ENCODE measurements at regions not wholly inside any gene's neighbourhood (a gene's known extent, or its start where the extent isn't known, plus 50 kb on each side); places are given as distances from the start of the nearest gene placed in this dataset.

GRCh38 chr6:141641406-141641805, 491.3 kb upstream of the GJE1 start:
- no peak for DNase-seq
- intact Hi-C loops (cut with DNase I): no loop called here

- DNase-seq: no peak
- intact Hi-C loops (cut with DNase I): no loop called here
Measured at GRCh38 chr6:141635621-141636020, 497.1 kb upstream of the GJE1 start.

GRCh38 chr6:141634269-141634668, 498.5 kb upstream of the GJE1 start:
- intact Hi-C loops (cut with DNase I): no loop called here
- no peak for DNase-seq

- intact Hi-C loops (cut with DNase I): no loop called here
- DNase-seq: no peak
Measured at GRCh38 chr6:141624301-141624700, 508.4 kb upstream of the GJE1 start.

GRCh38 chr6:141618180-141618581, 514.5 kb upstream of the GJE1 start:
- intact Hi-C loops (cut with DNase I): no loop called here
- no peak for DNase-seq

- no peak for DNase-seq
- intact Hi-C loops (cut with DNase I): no loop called here
Measured at GRCh38 chr6:141610741-141611140, 522.0 kb upstream of the GJE1 start.

- intact Hi-C loops (cut with DNase I): no loop called here
- no peak for DNase-seq
Measured at GRCh38 chr6:141607956-141608355, 524.8 kb upstream of the GJE1 start.

GRCh38 chr6:141598487-141598886, 534.2 kb upstream of the GJE1 start:
- no peak for DNase-seq
- intact Hi-C loops (cut with DNase I): no loop called here

- no peak for DNase-seq
- intact Hi-C loops (cut with DNase I): no loop called here
Measured at GRCh38 chr6:141594874-141595273, 537.9 kb upstream of the GJE1 start.

- no peak for DNase-seq
- intact Hi-C loops (cut with DNase I): no loop called here
Measured at GRCh38 chr6:141593311-141593710, 539.4 kb upstream of the GJE1 start.

GRCh38 chr6:141587482-141588266, 545.1 kb upstream of the GJE1 start:
- no peak for DNase-seq
- intact Hi-C loops (cut with DNase I): no loop called here

GRCh38 chr6:141580988-141581552, 551.7 kb upstream of the GJE1 start:
- intact Hi-C loops (cut with DNase I): no loop called here
- no peak for DNase-seq

GRCh38 chr6:141580131-141580530, 552.6 kb upstream of the GJE1 start:
- DNase-seq: no peak
- intact Hi-C loops (cut with DNase I): no loop called here

- no peak for DNase-seq
- intact Hi-C loops (cut with DNase I): no loop called here
Measured at GRCh38 chr6:141576751-141577150, 556.0 kb upstream of the GJE1 start.

- intact Hi-C loops (cut with DNase I): no loop called here
- DNase-seq: peak in 38 of 42 donors; percentile 5 to 73 (median 45)
Measured at GRCh38 chr6:141562851-141563763, 569.6 kb upstream of the GJE1 start.

GRCh38 chr6:141562186-141562811, 570.4 kb upstream of the GJE1 start:
- intact Hi-C loops (cut with DNase I): no loop called here
- DNase-seq: peak in 21 of 42 donors; percentile 2 to 47 (median 11)

- intact Hi-C loops (cut with DNase I): no loop called here
- no peak for DNase-seq
Measured at GRCh38 chr6:141561154-141561553, 571.6 kb upstream of the GJE1 start.

- intact Hi-C loops (cut with DNase I): no loop called here
- DNase-seq: no peak
Measured at GRCh38 chr6:141552463-141552862, 580.3 kb upstream of the GJE1 start.

- DNase-seq: no peak
- intact Hi-C loops (cut with DNase I): no loop called here
Measured at GRCh38 chr6:141552031-141552430, 580.7 kb upstream of the GJE1 start.

GRCh38 chr6:141551318-141551717, 581.4 kb upstream of the GJE1 start:
- intact Hi-C loops (cut with DNase I): no loop called here
- no peak for DNase-seq

Data from head of caudate nucleus (tissue), 42 donors.